PC-9 (cell line): ENCODE measurements at regions not wholly inside any gene's neighbourhood (a gene's known extent, or its start where the extent isn't known, plus 50 kb on each side); places are given as distances from the start of the nearest gene placed in this dataset.

Source experiments
- CTCF ChIP-seq: fragments of 200-600 bp; sonication (generic); conservative IDR thresholded peaks from 2 replicates; pipeline ENCODE4 v1.6.1; 2017; ENCODE audit warnings: mixed run types, antibody characterized with exemption, mild to moderate bottlenecking, moderate library complexity
- EZH2 ChIP-seq: fragments of 200-600 bp; sonication (generic); IDR thresholded peaks from 2 replicates; pipeline ENCODE4 v1.8.0; 2017; ENCODE audit warnings: antibody characterized with exemption, low read depth

- TF ChIP-seq CTCF, result no peak
- no peak for TF ChIP-seq EZH2
Measured at GRCh38 chr3:17995769-17996168, 253.3 kb upstream of the TBC1D5 start.
